ENCODE measurements at regions not wholly inside any gene's neighbourhood (a gene's known extent, or its start where the extent isn't known, plus 50 kb on each side); places are given as distances from the start of the nearest gene placed in this dataset.

DNA sequence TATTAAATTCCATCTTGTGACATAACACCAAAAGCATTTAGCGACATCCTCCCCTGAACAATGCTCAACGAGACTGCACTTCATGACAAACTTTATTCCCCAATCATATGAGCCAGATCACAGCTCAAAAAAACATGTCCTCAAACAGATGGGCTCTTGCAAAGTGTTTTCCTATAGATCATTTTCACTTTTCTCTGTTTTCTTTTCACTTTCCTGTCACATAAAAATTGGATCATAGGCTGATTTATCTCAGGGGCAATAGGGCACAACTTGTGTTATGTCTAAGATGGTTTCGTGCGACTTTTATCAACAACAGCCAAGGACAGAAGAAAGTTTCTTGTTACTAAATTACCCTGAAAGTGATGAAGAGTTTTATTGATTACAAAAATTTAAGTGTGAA, 206.1 kb downstream of the WDR11 start:
- TF ChIP-seq POLR2A (IDR thresholded peaks at IDR 0.05), result no peak
- TF ChIP-seq CTCF (IDR thresholded peaks at IDR 0.05 in 8 of 11, conservative IDR thresholded peaks at IDR 0.05 in 3 of 11), result no peak
- no peak for TF ChIP-seq POLR2AphosphoS5 (IDR thresholded peaks at IDR 0.05)
- intact Hi-C loops (cut with DNase I; ENCODE audit: low total_unique reads), result no loop called here
- WGBS, 5 donors, result 78 to 86% (median 82%) methylated on average over 4 of the region's 4 CpGs
- Histone ChIP-seq H3K4me1 (no peaks in the 10 kb centered on the region), H3K9me3 (peaks cover 0 to 6% (median 0%) of the 10 kb centered on the region in 8 donors), H3K27me3 (replicated peaks in 1 of 7) (peaks cover 0 to 5% (median 0%) of the 10 kb centered on the region in 7 donors), H3K36me3 (no peaks in the 10 kb centered on the region), H3K27ac (no peak overlapping the region), H3K4me3 (no peak overlapping the region)
- no peak for DNase-seq

DNA sequence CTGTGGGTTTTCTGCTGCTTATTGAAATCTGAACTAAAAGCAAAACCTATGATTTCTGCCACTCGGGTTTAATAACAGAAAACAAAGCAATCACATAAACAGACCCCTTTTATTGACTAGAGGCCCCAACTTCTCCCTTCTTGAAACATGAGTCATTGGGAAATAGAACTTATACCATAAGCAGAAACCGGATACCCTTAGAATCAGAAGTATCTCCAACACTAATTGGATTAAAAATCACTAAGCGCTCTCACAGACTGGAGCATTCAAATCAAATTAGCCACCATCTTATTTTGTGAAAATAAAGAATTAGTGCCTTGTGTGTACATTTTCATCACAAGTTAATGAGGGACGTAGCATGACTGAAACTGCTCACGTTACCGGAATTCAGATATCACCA, 206.9 kb downstream of the WDR11 start:
- Histone ChIP-seq H3K9me3 (peaks cover 0 to 6% (median 0%) of the 10 kb centered on the region in 8 donors), H3K27ac (no peak overlapping the region), H3K36me3 (no peaks in the 10 kb centered on the region), H3K4me3 (no peak overlapping the region), H3K27me3 (replicated peaks in 1 of 7) (peaks cover 0 to 5% (median 0%) of the 10 kb centered on the region in 7 donors), H3K4me1 (no peaks in the 10 kb centered on the region)
- intact Hi-C loops (cut with DNase I; ENCODE audit: low total_unique reads), result no loop called here
- DNase-seq, result no peak
- TF ChIP-seq POLR2AphosphoS5 (IDR thresholded peaks at IDR 0.05) (no peak), POLR2A (IDR thresholded peaks at IDR 0.05) (no peak), CTCF (IDR thresholded peaks at IDR 0.05 in 8 of 11, conservative IDR thresholded peaks at IDR 0.05 in 3 of 11) (no peak)
- 87 to 93% (median 90%) methylated on average over 6 of the region's 6 CpGs for WGBS, 5 donors

- Histone ChIP-seq H3K27ac (no peak overlapping the region), H3K27me3 (replicated peaks in 1 of 7) (peaks cover 0 to 5% (median 0%) of the 10 kb centered on the region in 7 donors), H3K4me3 (no peak overlapping the region), H3K36me3 (no peaks in the 10 kb centered on the region), H3K4me1 (no peaks in the 10 kb centered on the region), H3K9me3 (peaks cover 0 to 2% (median 0%) of the 10 kb centered on the region in 8 donors)
- no peak for DNase-seq
- intact Hi-C loops (cut with DNase I; ENCODE audit: low total_unique reads), result no loop called here
- WGBS, 5 donors, result 63 to 78% (median 65%) methylated on average over 4 of the region's 4 CpGs
- TF ChIP-seq CTCF (IDR thresholded peaks at IDR 0.05 in 8 of 11, conservative IDR thresholded peaks at IDR 0.05 in 3 of 11) (no peak), POLR2A (IDR thresholded peaks at IDR 0.05) (no peak), POLR2AphosphoS5 (IDR thresholded peaks at IDR 0.05) (no peak)
These were observed 208.2 kb downstream of the WDR11 start for GRCh38 chr10:121059351-121059750.

- H3K4me1 ChIP-seq, result no peaks in the 10 kb centered on the region
- TF ChIP-seq POLR2AphosphoS5 (IDR thresholded peaks at IDR 0.05) (no peak), POLR2A (IDR thresholded peaks at IDR 0.05) (no peak), CTCF (IDR thresholded peaks at IDR 0.05 in 8 of 11, conservative IDR thresholded peaks at IDR 0.05 in 3 of 11) (no peak)
- H3K4me3 ChIP-seq, result no peak overlapping the region
- no peak overlapping the region for H3K27ac ChIP-seq
- DNase-seq, result no peak
- intact Hi-C loops (cut with DNase I; ENCODE audit: low total_unique reads), result no loop called here
- H3K9me3 ChIP-seq, result no peaks in the 10 kb centered on the region
- H3K27me3 ChIP-seq (replicated peaks in 1 of 7), result peaks cover 0 to 5% (median 0%) of the 10 kb centered on the region in 7 donors
- 55 to 69% (median 58%) methylated on average over 3 of the region's 3 CpGs for WGBS, 5 donors
- no peaks in the 10 kb centered on the region for H3K36me3 ChIP-seq
These were observed 211.0 kb downstream of the WDR11 start for GRCh38 chr10:121062115-121062514.
